HuH-7 (cell line): ENCODE measurements at regions not wholly inside any gene's neighbourhood (a gene's known extent, or its start where the extent isn't known, plus 50 kb on each side); places are given as distances from the start of the nearest gene placed in this dataset.
"Not testable (repeated sequence)": the region's sequence is repeated elsewhere in the genome, so short reads cannot be mapped to it uniquely, and the experiment has no call there.

Source experiments
- DNase-seq: peaks from one replicate; pipeline ENCODE4 v3.0.0; 2011; ENCODE audit warnings: low spot score

DNA sequence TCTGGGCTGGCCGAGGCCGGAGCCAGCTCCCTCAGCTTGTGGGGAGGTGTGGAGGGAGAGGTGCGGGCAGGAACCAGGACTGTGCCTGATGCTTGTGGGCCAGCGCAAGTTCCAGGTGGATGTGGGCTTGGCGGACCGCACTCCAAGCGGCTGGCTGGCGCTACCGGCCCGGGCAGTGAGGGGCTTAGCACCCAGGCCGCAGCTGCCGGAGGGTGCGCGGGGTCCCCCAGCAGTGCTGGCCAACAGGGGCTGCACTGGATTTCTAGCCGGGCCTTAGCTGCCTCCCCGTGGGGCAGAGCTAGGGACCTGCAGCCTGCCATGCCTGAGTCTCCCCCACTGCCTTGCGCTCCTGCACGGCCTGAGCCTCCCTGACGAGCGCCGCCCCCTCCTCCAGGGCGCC, 242.8 kb downstream of the CCSER2 start:
- DNase-seq, result no peak

GRCh38 chr10:84574102-84574501, 245.7 kb downstream of the CCSER2 start:
- peak; percentile 44 for DNase-seq

DNA sequence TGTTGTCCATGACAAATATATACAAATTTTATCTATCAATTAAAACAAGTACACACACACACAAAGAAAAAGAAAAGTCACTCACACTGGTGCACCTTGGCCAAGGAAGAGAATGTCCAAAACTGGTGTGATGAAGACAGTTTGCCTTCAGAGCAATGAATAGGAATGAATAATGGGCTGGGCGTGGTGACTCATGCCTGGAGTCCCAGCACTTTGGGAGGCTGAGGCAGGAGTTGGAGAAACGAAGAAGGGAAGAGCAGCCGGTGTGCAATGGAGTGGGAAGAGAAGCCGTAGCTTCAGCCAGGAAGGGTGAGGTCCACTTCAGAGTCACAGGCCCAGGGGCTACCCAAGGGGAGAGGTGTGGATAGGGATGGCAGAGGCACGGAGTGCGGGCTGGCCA, 253.6 kb downstream of the CCSER2 start:
- DNase-seq, result no peak

DNA sequence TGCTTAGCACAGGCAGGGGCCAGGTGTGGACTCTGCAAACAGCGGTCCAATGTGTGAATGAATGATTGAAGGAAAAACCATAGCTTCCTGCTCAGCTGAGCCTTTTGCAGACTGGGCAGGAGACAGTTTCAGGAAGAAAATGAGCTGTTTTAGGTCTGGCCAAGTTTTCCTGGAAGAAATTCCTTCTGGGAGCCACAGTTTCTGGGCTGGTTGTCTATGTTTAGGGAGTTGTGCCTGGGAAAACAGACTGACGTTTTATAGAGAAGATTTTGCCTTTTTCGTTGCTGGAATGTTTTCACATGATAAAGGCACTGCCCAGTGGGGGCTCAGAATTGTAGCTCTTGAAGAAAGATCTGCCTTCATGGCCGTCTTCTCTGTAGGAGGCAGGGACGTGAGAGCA, 255.1 kb downstream of the CCSER2 start:
- no peak for DNase-seq

- DNase-seq, result no peak
Measured at GRCh38 chr10:84587789-84588188, 259.4 kb downstream of the CCSER2 start.

DNA sequence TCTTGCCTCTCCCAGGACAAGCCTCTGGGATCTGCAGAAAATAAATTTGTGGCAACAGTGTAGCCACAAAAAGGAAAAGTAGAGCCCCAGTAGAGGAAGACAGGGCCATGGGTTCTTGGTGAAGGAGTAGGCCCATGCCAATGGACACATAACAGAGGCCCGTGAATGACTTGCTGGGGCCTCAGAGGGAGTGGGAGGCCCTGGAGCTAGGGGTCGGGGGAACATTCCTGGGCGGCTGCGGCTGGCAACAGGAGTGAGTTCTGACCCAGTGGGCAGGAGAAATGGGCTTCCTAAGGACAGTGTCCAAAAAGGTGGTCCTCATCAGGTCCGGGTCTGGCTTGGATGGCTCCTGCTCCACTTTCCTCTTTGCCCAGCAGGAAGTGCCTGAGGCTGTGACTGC, 260.0 kb downstream of the CCSER2 start:
- no peak for DNase-seq

GRCh38 chr10:84588971-84589370, 260.6 kb downstream of the CCSER2 start:
- DNase-seq, result no peak

GRCh38 chr10:84589526-84590205, 261.3 kb downstream of the CCSER2 start:
- no peak for DNase-seq

- DNase-seq, result no peak
Measured at GRCh38 chr10:84590327-84591193, 262.2 kb downstream of the CCSER2 start.

DNA sequence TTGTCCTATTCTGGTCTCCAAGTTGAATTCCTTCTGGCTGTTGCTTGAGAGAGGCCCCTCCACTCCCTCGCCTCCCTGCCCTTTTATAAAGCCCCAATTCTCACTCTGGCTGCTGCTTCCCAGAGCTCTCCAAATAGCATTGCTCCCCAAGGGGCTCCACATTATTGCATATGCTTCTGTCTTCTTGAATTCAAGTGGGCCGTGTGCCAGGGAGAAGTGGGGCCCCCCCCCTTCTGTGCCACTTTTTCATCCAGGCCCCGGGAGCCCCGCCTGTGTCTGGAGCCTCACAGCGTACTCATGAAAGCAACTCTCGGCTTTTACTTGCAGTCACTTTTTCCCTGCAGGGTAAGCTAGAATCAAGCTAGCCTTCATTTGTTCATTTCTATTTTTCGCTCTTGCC, 265.1 kb downstream of the CCSER2 start:
- no peak for DNase-seq

DNA sequence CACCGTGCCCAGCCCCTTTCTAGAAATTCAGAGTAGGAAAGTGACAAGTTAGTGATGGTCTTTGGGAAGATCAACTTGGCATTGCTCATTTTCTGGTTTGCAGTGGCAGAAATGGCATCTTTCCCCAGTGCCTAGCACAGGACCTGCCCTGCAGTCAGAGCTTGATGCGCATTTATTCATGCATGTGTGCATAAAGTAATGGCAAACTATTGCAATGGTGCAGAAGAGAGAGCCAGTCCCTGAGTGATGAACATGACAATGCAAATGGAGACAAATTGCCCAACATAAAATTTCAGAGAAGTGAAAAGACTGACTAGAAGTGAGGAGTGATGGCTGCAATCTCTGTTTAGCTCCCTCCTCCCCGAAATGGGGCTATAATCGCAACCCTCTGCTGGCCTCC, 268.2 kb downstream of the CCSER2 start:
- no peak for DNase-seq

DNA sequence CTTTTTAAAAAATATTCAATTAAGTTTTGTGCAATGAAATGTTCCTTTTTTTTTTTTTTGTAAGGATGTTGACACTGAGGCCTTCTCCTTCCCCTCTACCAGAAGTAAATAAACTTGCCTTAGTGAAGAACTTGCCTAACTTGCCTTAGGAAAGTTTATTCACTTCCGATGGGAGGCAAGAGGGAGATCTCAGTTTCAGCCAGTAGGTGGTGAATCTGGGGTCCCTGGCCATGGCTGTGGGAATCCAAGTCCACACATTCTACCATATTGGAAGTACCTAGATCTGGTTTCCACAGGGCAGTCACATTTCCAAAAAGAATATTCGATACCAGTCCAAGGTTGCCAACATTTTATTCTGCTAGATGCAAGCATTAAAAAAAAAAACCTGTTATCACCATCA, 270.9 kb downstream of the CCSER2 start:
- peak; percentile 19 for DNase-seq

GRCh38 chr10:84600947-84601346, 272.6 kb downstream of the CCSER2 start:
- DNase-seq, result no peak

GRCh38 chr10:84602543-84602942, 274.2 kb downstream of the CCSER2 start:
- not testable (repeated sequence) for DNase-seq

DNA sequence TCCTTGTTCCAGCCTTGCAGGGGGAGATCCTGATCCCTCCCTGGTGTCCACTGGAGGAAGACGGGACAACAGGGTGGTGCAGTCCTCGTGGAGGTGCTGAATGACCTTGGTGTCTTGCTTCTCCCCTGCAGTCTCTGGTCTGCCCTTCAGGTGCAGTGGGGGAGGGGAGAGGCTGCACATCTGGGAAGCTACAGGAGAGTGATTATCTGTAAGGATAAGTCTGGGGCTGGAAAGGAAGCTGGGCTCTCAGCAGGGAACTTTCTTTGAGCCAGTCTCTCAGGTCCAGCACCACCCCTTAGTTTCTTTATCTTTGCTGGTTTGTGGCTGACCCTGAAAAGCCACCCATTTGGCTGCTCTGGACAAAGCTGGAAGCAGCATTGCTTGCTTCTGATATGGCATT, 275.6 kb downstream of the CCSER2 start:
- DNase-seq, result no peak

DNA sequence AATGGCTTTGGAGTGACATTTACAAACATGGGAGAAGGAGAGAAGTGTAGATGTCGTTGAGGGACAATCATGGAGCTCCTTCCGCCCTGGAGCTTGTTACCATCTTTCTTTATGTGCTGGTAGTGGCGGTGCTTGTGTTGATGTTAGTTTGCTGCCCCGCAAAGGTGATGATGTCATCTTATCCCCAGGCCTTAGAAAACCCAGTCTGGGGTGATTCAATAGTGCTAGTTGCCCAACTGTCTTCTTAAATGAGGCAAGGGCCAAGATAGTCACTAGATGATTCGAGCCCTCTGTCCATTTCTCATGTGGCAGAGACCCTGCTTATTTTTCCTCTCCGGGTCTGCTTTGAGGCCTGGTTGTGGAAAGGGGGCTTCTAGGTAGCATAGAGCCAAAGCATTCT, 277.4 kb downstream of the CCSER2 start:
- no peak for DNase-seq

DNA sequence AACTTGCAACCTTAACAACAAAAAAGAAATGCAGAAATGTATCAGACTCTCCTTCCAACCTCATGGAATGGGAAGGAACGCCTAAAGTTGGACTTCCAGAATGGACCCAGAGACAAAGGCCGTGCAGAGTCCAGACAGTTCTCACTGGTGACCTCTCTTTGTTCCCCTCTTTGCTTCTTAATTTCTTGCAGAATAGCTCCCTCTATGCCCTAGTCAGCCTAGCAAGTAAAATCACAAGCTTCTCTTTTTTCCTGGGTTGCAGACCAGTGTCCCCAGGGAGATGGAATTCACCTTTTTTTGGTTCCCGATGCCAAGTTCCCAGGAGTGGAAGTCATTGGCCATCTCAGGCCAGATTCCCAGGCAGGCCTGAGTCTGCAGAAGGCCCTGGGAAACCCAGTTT, 278.0 kb downstream of the CCSER2 start:
- DNase-seq, result no peak

DNA sequence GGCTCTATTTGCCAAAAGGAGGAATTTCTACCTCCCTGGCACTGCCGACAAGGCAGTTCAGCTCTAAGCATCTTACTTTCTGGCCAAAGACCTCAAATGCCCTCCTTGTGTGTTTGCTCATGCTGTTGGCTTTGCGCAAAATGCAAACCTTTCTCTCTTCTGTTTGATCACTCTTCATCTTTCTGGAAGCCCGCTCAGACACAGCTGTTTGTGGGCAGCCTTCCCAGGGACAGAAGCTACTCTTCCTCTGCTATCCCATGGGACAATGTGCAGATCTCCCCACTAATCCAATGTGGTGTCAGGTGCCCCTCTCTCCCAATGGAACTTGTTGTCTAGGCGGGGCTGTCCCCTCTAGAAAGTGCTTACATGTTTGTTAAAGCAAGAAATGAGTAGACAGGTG, 278.7 kb downstream of the CCSER2 start:
- DNase-seq, result no peak

DNA sequence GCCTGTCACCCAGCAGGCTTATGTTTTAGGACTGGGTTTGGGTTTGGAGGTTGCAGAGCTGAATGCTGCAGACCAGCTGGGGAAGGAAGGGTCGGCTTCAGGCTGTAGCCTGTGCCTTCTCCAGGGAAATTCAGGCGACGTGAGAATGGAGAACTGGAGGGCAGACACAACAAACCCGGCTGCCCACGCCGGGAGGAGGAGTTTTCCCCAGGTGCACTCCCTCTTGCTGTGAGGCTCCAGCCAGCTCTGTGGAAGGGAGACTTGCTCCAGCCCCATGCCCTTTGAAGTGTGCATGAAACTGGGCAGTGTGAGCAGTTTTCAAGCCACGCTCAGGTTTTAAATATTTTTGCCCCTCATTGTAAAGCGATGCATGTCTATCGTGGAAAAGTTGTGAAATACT, 279.1 kb downstream of the CCSER2 start:
- no peak for DNase-seq

DNA sequence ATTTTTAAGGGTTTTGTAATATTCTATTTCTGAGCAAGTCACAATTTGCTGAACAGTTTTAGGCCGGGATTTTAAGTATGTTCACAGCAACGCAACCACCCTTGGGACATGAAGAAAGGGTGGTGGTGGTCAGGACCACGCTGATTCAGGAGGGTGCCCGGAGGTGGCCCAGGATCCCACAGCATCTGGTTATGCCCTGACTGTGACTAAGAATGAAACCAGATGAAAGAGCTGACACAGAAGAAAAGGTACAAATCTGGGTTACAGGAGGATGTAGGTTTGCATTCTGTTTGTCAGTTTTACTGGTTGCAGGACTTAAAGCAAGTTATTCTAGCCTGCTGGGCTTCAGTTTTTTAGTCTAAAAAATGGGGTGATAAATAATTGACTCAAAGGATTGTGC, 279.7 kb downstream of the CCSER2 start:
- no peak for DNase-seq

GRCh38 chr10:84613336-84614021, 285.1 kb downstream of the CCSER2 start:
- peak; percentile 51 for DNase-seq

DNA sequence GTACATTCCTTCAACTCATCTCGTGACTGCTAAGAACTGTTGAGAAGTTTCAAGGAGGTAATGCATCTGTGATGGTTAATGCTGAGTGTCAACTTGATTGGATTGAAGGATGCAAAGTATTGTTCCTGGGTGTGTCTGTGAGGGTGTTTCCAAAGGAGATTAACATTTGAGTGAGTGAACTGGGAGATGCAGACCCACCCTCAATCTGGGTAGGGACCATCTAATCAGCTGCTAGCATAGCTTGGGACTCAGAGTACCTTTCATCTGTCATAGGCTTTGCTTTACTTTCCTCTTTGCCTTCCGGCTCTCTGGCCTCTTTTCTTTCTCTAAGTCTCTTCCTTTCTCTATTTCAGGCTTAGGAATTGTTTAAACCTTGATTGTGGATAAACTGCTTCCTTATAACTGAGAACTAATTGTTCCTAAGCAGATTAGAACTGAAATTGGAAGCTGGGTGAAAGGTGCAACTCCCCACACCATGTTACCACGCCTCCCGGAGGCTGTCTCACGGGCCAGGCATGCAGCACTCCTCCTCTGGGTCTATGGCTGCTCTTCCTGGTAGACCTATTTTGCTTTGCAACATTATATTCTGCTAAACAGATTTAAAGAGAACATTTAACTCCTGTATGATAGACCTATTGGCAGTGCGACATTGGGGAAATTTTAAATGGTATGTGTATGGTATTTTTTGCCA, 298.2 kb downstream of the CCSER2 start:
- DNase-seq, result no peak
